ENCODE measurements at regions not wholly inside any gene's neighbourhood (a gene's known extent, or its start where the extent isn't known, plus 50 kb on each side); places are given as distances from the start of the nearest gene placed in this dataset.

- H3K27me3 ChIP-seq (ENCODE audit: control insufficient read depth in 2 of 2, insufficient read depth in 2 of 2, low read length in 2 of 2): peaks cover 38 to 50% of the 10 kb centered on the region in 2 experiments
- H3K36me3 ChIP-seq (ENCODE audit: control insufficient read depth, insufficient read depth, low read length): no peaks in the 10 kb centered on the region
- no peak overlapping the region for H3K4me3 ChIP-seq
- in situ Hi-C loops (cut with MboI) (no loop called here), intact Hi-C loops (cut with micrococcal nuclease) (no loop called here)
- no peaks in the 10 kb centered on the region for H3K9me3 ChIP-seq (replicated peaks; ENCODE audit: control insufficient read depth, insufficient read depth, low read depth, low read length)
- no peak overlapping the region for H3K9ac ChIP-seq (ENCODE audit: insufficient read depth in 1 of 2, low read depth in 2 of 2, low read length in 2 of 2)
- H3K79me2 ChIP-seq (ENCODE audit: control insufficient read depth, insufficient read depth, low read length): no peaks in the 10 kb centered on the region
- no peak overlapping the region for H3K4me2 ChIP-seq (ENCODE audit: insufficient read depth, low read length)
- DNase-seq (ENCODE audit: extremely low read depth in 1 of 4, low spot score in 3 of 4) (no peak), ATAC-seq (no peak), FAIRE-seq (no peak)
- CTCF ChIA-PET (ENCODE audit: low intra/inter-chr PET ratio): no interaction called here
- TF ChIP-seq DIDO1 (tag; IDR thresholded peaks at IDR 0.05; ENCODE audit: low read depth): no peak
- peak; percentile 59; the same call in 1 of the 2 replicates for TF ChIP-seq ZNF512 (tag; IDR thresholded peaks at IDR 0.05)
- TF ChIP-seq TEAD1 (CRISPR knock-in tag; IDR thresholded peaks at IDR 0.05): no peak
- no peaks in the 10 kb centered on the region for H3K4me1 ChIP-seq (replicated peaks in 1 of 2; ENCODE audit: control insufficient read depth in 2 of 2, insufficient read depth in 2 of 2, low read length in 2 of 2)
- BruUV-seq (replicated peaks): no TSS peak
- WGBS (ENCODE audit: insufficient coverage, low coverage, missing lambda C conversion rate): under 1% methylated on average over 8 of the region's 8 CpGs
- H2AFZ ChIP-seq (ENCODE audit: low read depth, low read length): no peak overlapping the region
- peaks cover 3% of the 10 kb centered on the region for H3K9me1 ChIP-seq (ENCODE audit: control insufficient read depth, insufficient read depth, low read length)
- H3K27ac ChIP-seq (ENCODE audit: extremely low read depth, low read depth, low read length): no peak overlapping the region
- 0 out of 2 replicates have a peak, but pooled peaks cover 4% of the 10 kb centered on the region for H4K20me1 ChIP-seq (replicated peaks; ENCODE audit: control insufficient read depth, insufficient read depth, low read length)
- POLR2A ChIA-PET: no interaction called here
Observed at GRCh38 chr6:167394339-167394738, 69.5 kb downstream of the TTLL2 start.

GRCh38 chr6:167394820-167395219 lies 69.9 kb downstream of the TTLL2 start:
- intact Hi-C loops (cut with micrococcal nuclease) (no loop called here), in situ Hi-C loops (cut with MboI) (no loop called here)
- no peaks in the 10 kb centered on the region for H3K79me2 ChIP-seq (ENCODE audit: control insufficient read depth, insufficient read depth, low read length)
- WGBS (ENCODE audit: insufficient coverage, low coverage, missing lambda C conversion rate): 1% methylated on average over 19 of the region's 19 CpGs
- CTCF ChIA-PET (ENCODE audit: low intra/inter-chr PET ratio): no interaction called here
- POLR2A ChIA-PET: no interaction called here
- H3K4me1 ChIP-seq (replicated peaks in 1 of 2; ENCODE audit: control insufficient read depth in 2 of 2, insufficient read depth in 2 of 2, low read length in 2 of 2): no peaks in the 10 kb centered on the region
- H2AFZ ChIP-seq (ENCODE audit: low read depth, low read length): no peak overlapping the region
- no peak for TF ChIP-seq NR2F6 (CRISPR knock-in tag; IDR thresholded peaks at IDR 0.05)
- no peak for TF ChIP-seq EP300 (IDR thresholded peaks at IDR 0.05; ENCODE audit: low read length)
- no peak for TF ChIP-seq NFATC3 (IDR thresholded peaks at IDR 0.05)
- no peak for TF ChIP-seq ZC3H11A (IDR thresholded peaks at IDR 0.05; ENCODE audit: low read depth, low read length)
- no peak for TF ChIP-seq TEAD1 (CRISPR knock-in tag; IDR thresholded peaks at IDR 0.05)
- TF ChIP-seq ZNF184 (CRISPR knock-in tag; IDR thresholded peaks at IDR 0.05): no peak
- no peak for TF ChIP-seq EHMT2 (IDR thresholded peaks at IDR 0.05)
- no peak overlapping the region for H3K9ac ChIP-seq (ENCODE audit: insufficient read depth in 1 of 2, low read depth in 2 of 2, low read length in 2 of 2)
- no peak overlapping the region for H3K4me2 ChIP-seq (ENCODE audit: insufficient read depth, low read length)
- no TSS peak for BruUV-seq (replicated peaks)
- H3K9me1 ChIP-seq (ENCODE audit: control insufficient read depth, insufficient read depth, low read length): peaks cover 3% of the 10 kb centered on the region
- DNase-seq (ENCODE audit: extremely low read depth in 1 of 4, low spot score in 3 of 4): no peak
- H4K20me1 ChIP-seq (replicated peaks; ENCODE audit: control insufficient read depth, insufficient read depth, low read length): 0 out of 2 replicates have a peak, but pooled peaks cover 4% of the 10 kb centered on the region
- no peak overlapping the region for H3K4me3 ChIP-seq
- no peak for ATAC-seq
- no peaks in the 10 kb centered on the region for H3K9me3 ChIP-seq (replicated peaks; ENCODE audit: control insufficient read depth, insufficient read depth, low read depth, low read length)
- peaks cover 42 to 55% of the 10 kb centered on the region in 2 experiments for H3K27me3 ChIP-seq (ENCODE audit: control insufficient read depth in 2 of 2, insufficient read depth in 2 of 2, low read length in 2 of 2)
- H3K36me3 ChIP-seq (ENCODE audit: control insufficient read depth, insufficient read depth, low read length): no peaks in the 10 kb centered on the region
- no peak for FAIRE-seq
- H3K27ac ChIP-seq (ENCODE audit: extremely low read depth, low read depth, low read length): no peak overlapping the region
